ENCODE measurements at regions not wholly inside any gene's neighbourhood (a gene's known extent, or its start where the extent isn't known, plus 50 kb on each side); places are given as distances from the start of the nearest gene placed in this dataset.

DNA sequence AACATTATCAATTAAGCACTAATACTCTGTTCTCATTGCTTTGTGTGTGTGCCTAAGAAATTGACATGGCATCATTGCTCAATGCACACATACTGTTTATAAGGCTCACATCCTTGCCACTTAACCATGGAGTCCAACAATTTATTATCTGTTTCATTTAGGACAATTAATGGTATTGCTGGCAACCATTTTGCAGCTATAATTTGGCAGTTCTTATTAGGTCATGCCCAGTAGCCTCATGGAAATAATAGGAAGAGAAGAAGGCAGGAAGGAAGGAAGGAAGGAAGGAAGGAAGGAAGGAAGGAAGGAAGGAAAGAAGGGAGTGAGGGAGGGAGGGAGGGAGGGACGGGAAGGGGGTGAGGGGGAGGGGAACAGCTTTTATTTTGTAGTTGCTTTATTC, 285.5 kb upstream of the SLC24A2 start:
- TF ChIP-seq, protein P1, sequence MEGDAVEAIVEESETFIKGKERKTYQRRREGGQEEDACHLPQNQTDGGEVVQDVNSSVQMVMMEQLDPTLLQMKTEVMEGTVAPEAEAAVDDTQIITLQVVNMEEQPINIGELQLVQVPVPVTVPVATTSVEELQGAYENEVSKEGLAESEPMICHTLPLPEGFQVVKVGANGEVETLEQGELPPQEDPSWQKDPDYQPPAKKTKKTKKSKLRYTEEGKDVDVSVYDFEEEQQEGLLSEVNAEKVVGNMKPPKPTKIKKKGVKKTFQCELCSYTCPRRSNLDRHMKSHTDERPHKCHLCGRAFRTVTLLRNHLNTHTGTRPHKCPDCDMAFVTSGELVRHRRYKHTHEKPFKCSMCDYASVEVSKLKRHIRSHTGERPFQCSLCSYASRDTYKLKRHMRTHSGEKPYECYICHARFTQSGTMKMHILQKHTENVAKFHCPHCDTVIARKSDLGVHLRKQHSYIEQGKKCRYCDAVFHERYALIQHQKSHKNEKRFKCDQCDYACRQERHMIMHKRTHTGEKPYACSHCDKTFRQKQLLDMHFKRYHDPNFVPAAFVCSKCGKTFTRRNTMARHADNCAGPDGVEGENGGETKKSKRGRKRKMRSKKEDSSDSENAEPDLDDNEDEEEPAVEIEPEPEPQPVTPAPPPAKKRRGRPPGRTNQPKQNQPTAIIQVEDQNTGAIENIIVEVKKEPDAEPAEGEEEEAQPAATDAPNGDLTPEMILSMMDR (IDR thresholded peaks at IDR 0.05; ENCODE audit: control extremely low read depth in 1 of 3, insufficient read depth in 1 of 3, low read depth in 1 of 3, low read length in 3 of 3) = no peak
- TF ChIP-seq, protein P2, sequence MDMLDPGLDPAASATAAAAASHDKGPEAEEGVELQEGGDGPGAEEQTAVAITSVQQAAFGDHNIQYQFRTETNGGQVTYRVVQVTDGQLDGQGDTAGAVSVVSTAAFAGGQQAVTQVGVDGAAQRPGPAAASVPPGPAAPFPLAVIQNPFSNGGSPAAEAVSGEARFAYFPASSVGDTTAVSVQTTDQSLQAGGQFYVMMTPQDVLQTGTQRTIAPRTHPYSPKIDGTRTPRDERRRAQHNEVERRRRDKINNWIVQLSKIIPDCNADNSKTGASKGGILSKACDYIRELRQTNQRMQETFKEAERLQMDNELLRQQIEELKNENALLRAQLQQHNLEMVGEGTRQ (IDR thresholded peaks at IDR 0.05; ENCODE audit: low read length) = no peak
- TF ChIP-seq CHD1 (IDR thresholded peaks at IDR 0.05; ENCODE audit: low read depth, low read length) = no peak
- TF ChIP-seq POLR2AphosphoS5 (IDR thresholded peaks at IDR 0.05; ENCODE audit: low read depth, low read length) = no peak
- TF ChIP-seq RFX5 (IDR thresholded peaks at IDR 0.05; ENCODE audit: borderline replicate concordance, low read depth, low read length) = no peak
- no peak for TF ChIP-seq EP300 (IDR thresholded peaks at IDR 0.05; ENCODE audit: borderline replicate concordance in 1 of 2, low read depth in 2 of 2, low read length in 2 of 2)
- no peak for TF ChIP-seq CEBPB (IDR thresholded peaks at IDR 0.05; ENCODE audit: low read depth, low read length)
- TF ChIP-seq POLR2A (IDR thresholded peaks at IDR 0.05; ENCODE audit: control extremely low read depth in 1 of 2, low read depth in 2 of 2, low read length in 2 of 2) = no peak

All from H1 (cell line).